ENCODE measurements at regions not wholly inside any gene's neighbourhood (a gene's known extent, or its start where the extent isn't known, plus 50 kb on each side); places are given as distances from the start of the nearest gene placed in this dataset.
"Not testable (repeated sequence)": the region's sequence is repeated elsewhere in the genome, so short reads cannot be mapped to it uniquely, and the experiment has no call there.

DNA sequence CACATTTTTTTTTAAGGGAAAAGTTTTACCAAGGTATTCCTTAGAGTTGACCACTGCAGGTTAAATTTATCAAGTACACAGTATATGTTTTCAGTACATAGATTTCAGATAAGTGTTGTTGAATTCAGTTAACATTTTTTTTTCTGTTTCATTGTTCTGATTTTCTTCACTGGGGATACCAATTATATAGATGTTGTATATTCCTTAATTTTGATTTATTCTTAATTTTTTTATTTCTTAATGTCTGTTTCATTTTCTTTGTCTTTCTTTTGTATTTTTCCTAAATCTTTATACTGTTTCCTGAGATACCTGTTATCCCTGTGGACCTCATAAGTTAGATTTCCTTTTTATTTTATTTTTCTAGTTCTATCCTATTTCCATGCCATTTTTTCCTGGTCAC, 234.8 kb downstream of the TTC6 start:
- no peak for FAIRE-seq
- DNase-seq (ENCODE audit: extremely low spot score, insufficient read length, low read depth), result no peak

DNA sequence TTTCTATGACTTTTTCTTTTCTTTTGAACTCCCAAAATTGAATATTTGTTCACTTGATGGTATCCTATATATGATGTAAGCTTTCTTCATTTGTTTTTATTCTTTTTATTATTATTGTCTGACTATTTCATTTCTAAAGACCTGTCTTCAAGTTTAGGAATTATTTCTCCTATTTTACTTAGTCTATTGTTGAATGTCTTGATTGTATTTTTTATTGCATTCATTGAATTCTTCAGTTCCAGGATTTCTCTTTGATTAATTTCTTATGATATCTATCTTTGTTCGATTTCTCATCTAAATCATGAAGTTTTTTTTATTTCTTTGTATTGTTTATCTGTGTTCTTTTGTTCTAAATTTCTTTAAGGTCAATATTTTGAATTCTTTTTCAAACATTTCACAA, 238.8 kb downstream of the TTC6 start:
- FAIRE-seq (no peak), DNase-seq (ENCODE audit: extremely low spot score, insufficient read length, low read depth) (no peak)

DNA sequence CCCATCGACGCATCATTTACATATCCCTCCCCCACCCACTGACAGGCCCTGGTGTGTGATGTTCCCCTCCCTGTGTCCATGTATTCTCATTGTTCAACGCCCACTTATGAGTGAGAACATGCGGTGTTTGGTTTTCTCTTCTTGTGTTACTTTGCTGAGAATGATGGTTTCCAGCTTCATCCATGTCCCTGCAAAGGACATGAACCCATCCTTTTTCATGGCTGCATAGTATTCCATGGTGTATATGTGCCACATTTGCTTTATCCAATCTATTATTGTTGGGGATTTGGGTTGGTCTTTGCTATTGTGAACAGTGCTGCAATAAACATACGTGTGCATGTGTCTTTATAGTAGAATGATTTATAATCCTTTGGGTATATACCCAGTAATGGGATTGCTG, 243.3 kb downstream of the TTC6 start:
- not testable (repeated sequence) for FAIRE-seq; DNase-seq (ENCODE audit: extremely low spot score, insufficient read length, low read depth)

DNA sequence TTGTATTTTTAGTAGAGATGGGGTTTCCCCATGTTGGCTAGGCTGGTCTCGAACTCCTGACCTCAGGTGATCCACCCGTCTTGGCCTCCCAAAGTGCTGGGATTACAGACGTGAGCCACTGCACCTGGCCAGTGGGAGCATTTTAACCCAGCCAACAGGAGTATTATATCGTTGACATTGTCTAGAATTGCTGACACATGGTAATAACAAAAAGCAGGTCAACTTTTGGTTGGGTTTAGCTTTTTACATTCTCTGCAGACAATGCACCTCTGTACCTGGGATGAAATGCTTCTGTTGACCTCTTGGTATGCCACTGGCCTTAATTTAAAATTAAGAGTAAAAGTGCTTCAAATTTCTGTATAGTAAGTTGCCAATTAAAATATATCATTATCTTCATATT, 245.6 kb downstream of the TTC6 start:
- not testable (repeated sequence) for FAIRE-seq; DNase-seq (ENCODE audit: extremely low spot score, insufficient read length, low read depth)

DNA sequence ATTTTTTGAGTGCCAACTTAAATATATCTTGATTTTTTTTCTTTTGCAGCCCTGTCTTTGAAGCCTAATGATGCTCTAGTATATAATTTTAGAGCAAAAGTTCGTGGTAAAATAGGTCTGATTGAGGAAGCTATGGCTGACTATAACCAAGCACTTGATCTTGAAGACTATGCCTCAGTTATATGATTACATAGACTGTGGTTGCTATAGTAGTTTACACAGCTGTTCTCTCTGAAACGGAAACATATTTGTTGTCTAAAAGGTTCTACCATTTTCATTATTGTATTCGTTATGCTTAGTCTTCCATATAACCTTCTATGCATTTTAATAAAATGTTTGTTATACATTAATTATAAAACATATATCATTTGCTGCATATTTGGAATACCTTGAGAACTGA, 246.7 kb downstream of the TTC6 start:
- DNase-seq (ENCODE audit: extremely low spot score, insufficient read length, low read depth), result no peak
- FAIRE-seq, result no peak

DNA sequence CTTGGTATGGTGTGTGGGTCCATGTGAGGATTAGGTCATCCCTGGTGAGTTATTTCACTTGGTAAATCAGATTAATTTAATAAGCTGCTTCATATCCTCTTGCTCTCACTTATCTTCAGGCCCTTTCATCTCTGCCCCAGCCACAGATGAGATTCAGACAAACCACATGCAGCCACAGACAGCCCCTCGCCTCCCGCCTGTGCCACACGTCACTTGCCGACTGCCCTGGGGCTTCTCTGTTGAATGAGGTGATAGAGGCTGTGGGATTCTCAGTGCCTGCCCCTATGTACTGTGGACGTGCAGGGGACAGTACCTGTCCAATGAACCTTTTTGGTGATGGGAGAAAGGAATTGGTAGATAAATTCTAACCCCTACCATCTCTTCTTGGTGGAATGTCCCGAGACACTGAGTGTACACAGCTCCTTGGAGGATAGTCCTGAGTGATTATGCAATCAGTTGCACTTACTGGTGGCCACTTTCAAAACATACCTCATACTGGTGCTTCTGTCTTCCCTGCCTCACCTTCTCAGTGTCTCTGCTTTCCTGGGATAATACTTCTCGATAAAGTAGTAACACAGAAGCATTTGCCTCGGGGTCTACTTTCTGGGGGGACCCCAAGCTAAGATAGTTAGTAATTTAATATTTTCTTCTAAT, 248.7 kb downstream of the TTC6 start:
- DNase-seq (ENCODE audit: extremely low spot score, insufficient read length, low read depth) (no peak), FAIRE-seq (no peak)

DNA sequence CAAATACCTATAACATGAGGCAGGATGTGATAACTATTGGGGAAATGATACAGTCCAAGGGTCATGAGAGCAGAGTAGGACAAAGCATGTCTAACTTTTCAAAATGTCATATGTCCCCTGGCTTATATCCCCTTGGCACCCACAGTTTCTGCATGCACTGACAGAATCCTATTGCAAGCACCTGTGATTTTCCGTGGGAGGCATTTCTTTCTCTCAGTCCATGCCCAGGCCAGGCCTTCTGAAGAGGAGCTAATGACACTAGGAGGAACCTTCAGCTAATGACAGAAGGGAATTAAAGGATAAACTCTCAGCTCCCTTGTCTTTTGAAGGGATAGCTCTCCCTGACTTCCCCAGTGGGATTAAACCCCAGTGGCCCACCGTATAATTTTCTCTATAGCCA, 249.2 kb downstream of the TTC6 start:
- DNase-seq (ENCODE audit: extremely low spot score, insufficient read length, low read depth), result no peak
- no peak for FAIRE-seq

DNA sequence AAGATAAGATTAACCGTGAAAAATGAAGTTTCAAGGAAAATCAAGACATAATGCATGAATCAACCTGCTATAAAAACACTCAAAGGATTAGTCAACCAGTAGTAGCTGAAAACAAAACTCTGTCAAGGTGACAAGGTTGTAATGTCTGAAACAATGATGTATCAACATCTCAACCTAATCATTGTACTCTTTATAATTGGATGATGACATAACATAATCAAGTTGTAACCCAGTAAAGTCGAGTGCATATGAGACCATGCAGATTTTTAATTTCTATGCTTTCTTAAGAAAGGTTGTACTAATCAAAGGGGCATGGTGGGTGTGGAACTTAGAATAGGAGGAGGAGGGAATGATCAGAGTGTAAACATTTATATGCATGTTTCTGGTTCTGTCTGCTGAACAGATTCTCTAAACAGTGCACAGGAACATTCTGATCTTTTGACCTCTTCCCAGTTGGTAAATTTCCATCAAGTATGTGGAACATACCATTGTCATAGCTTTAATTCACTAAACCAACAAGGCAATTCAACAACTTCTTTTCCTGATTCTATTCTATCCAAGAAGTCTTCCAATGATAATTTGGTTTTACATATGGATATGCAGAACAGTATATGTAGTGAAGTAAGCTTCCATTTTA, 253.7 kb downstream of the TTC6 start:
- no peak for FAIRE-seq
- DNase-seq (ENCODE audit: extremely low spot score, insufficient read length, low read depth), result no peak

DNA sequence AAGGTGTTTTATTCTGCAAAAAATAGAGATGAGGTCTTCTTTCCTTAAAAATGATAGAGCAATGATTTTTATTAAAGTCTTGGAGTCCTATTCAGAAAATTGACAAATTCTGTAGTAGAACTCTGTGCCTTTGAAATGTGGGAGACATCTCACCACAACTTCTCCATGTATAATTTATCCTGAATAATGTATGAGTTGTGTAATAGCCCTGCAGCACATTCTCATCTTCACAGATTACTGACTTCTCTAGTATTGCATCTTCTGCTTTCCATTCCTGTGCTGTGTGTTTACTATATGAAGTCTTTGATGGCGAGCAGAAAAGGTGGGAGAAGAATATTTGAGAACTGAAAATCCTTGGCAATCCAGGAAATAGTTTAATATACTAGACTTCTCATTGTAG, 255.6 kb downstream of the TTC6 start:
- FAIRE-seq, result no peak
- no peak for DNase-seq (ENCODE audit: extremely low spot score, insufficient read length, low read depth)

DNA sequence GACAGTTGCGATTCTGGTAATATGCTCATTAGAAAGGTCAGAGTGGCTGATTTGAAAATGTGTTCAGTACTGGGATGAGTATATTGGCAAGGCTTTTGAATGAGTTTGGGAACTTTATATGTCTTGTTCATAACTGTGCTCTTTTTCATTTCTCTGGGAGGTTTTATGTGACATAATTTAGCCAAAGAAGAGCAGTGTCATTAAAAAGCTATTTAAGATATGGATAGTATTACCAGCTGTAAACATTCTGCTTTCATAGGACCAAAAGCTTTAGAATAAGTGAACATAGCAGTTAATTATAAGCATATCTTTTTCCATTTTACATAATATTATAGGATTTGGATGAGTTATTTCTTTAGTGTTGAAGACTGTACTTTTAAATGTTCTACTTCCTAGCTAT, 260.4 kb downstream of the TTC6 start:
- no peak for DNase-seq (ENCODE audit: extremely low spot score, insufficient read length, low read depth)
- no peak for FAIRE-seq

DNA sequence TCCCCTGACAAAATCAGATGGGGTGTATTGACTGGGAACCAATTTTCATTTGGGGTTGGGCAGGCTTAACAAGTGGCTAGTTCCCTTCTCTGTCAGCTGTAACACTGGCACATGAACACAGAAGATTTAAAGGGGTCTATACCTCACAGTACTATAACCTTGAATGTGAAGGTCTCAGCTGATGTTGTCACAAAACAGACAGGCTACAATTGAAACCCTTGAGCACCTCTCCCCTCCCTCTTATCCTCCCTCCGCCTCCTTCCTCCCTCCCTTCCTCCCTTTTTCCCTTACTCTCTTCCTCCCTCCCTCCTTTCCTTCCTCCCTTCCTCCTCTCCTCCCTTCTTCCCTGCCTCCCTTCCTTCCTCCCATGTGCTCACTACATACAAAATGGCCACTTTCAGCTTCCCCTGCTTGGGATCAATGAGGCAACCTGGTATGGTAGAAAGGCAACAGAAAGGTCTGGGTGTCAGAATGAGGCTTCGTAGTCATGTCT, 262.4 kb downstream of the TTC6 start:
- FAIRE-seq (no peak), DNase-seq (ENCODE audit: extremely low spot score, insufficient read length, low read depth) (no peak)

DNA sequence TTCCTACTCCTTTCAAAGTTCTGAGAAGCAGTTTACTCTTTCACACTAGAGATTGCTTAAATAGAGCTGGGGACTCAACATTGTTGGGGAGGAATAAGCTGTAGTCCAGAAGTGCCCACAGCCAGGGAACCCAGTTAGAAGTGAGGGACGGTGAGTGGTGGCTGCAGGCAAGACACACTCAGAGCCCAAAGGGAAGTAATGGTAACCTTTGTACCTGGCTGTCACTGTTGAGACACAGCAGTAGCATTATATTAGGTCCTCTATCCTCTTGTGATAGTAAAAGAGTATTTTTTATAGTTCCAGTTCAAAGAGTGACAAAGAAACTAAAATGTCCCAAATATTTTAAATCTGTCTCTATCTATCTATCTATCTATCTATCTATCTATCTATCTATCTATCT, 263.3 kb downstream of the TTC6 start:
- DNase-seq (ENCODE audit: extremely low spot score, insufficient read length, low read depth) (no peak), FAIRE-seq (no peak)

DNA sequence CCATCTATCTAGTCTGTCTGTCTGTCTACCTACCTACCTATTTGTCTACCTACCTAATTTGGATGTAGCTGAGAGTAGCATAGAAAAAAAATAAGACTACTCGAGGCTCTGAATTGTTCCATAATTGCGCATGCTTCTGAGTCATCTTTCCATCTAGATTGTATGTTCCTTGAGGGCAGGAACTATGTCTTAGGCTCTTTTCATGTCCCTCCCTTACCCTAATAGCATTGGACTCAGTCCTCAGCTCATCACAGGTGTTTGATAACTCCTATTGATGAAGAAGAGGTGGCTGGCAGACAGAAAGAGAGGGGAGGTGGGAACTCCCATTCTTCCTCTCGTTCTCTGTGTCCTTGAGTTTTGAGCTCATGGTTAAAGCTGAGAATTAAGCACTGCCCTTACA, 263.7 kb downstream of the TTC6 start:
- DNase-seq (ENCODE audit: extremely low spot score, insufficient read length, low read depth), result no peak
- FAIRE-seq, result no peak

DNA sequence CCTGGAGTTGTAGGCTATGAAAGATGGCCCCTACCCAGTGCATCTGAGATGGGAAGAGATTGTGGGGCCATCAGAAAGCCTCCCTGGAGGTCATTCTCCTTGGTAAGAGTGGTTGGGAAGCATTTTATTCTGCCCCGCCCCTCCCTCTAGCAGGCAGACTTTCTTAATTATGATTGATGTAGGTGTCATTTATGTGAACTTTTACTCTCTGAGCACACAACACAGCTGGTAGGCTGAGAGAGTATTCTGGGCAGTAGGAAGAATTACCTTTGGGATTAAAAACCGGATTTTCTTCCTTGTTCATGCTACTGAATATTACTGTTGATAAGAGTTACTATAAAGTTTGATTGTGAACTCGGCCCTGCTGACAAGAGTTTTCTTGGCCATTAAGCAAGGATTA, 266.8 kb downstream of the TTC6 start:
- FAIRE-seq (no peak), DNase-seq (ENCODE audit: extremely low spot score, insufficient read length, low read depth) (no peak)

DNA sequence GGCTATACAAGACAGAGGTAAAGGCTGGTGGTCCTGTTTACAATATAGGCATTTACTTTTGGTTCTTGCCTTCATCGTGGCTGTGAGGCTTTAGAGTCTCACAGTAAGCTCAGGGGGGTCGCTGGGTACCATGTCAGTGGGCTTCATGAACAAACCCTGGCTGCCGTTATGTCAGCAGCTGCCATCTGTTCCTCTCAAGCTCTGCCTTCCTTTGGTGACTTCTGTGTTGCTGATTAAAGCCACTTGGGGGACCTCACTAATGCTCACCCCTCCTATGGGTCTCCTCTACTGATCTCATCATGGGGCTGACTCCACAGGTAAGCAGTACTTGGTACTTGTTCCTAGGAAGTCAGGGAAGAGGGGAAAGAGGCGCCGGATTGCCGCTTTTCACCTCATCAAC, 268.7 kb downstream of the TTC6 start:
- FAIRE-seq (no peak), DNase-seq (ENCODE audit: extremely low spot score, insufficient read length, low read depth) (no peak)

DNA sequence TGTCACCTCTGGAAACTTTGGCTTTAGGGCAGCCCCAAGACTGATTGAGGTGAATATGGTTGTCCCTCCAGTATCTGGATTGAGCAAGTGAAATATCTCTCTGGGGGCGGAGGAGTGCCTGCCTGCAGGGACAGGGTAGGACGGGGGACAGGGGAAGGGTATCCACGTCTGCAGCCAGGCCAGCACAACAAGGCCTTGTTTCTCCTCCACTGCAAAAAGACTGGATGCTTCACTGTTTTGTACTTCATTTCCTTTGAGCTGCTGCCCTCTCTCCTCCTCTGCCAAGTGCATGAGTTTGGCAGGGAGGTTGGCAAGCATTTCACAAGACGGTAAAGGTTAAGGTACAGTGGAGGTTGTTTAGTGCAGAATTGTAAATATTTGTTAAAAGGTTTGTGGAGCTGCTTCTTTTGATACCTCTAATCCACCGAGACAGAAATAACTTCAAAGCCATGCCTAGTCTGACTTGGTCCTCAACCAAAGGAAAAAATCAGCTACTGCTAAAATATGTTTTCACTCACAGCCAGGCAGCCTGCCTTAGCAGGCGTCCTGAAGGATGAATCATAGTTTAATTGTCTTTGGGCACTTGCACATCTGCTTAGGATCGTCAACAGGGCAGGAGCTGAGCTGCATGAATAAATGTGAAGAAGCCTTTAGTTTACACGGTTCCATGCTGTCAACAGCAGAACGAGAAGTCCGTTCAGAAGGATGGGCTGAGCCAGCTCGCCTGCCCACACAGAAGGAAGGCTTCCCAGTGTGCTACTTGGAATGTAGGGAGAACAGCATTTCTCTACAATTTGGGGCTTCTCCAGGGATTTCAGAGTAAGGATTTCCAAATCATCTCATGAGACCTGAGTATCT, 269.7 kb downstream of the TTC6 start:
- no peak for DNase-seq (ENCODE audit: extremely low spot score, insufficient read length, low read depth)
- no peak for FAIRE-seq

DNA sequence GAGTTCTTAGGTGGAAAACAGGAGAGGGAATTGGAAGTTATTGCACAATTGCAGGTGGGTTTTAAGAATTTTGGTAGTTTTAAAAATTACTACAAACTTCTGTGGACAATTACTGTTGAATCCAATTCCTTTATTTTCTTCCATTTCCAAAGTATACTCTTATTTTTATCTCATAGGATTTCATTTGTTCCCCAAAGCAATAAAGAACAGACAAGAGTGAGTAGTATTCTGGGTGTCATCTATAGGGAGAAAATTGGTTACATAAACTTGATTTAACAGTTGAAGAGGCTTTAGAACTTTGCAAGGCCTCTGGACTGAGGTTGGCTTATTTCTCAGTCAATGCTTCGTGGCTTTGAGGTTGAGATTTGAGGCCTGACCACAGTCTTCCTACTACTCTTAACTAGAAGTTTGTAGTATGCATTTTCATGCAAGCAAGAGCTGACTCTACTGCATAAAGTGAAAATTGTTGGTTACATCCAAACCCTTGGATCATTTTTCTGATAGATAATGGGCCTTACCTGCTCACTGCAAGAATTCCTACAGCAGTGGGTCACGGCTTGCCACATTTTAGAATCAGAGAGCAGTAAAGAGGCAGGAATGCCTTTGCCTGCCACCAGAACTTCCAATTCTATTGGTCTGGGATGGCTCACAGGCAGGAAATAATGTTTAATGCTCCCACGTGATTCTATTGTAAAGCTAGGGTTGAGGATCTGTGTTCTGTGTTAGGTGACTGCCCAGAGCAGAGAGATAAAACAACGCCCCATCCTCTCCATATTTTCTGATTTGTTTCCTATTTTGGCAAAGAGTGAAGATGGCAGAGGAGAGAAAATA, 270.5 kb downstream of the TTC6 start:
- DNase-seq (ENCODE audit: extremely low spot score, insufficient read length, low read depth) (no peak), FAIRE-seq (no peak)

DNA sequence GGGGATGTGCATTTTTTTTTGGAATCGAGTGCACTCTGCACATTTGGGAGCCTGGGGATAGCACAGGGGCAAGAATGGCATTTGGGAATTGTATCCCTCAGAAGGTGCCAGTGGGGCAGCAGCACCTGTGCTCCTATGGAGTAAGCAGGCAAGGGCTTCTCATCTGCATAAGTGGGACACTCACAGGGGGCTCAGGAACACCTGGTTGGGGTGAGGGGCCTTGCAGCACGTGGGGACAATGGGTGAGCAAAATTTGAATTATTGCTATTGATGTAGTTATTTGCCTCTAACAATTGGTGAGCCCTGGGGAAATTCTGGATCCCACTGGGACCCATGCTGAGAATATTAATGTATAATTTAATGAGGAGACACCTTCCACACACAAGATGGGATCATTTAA, 274.2 kb downstream of the TTC6 start:
- no peak for FAIRE-seq
- DNase-seq (ENCODE audit: extremely low spot score, insufficient read length, low read depth), result no peak

DNA sequence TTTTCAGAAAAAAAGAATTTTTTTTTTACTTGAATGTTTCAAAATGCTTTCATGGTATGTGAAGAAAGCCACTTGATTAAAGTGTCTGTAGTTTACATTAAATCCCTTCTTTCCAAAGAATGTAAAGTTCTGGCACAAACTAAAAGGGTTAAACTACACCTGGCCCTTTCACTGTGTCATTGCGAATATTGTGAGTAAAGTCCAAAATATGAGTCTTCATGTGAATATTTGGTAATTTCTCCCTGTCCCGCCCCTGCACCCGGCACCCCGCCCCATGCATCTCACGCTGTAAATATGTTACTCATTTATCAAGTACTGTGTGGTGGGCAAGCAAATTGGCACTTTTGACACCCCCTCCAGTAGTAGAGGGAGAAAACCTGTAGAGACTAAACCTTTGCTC, 274.7 kb downstream of the TTC6 start:
- no peak for DNase-seq (ENCODE audit: extremely low spot score, insufficient read length, low read depth)
- no peak for FAIRE-seq

DNA sequence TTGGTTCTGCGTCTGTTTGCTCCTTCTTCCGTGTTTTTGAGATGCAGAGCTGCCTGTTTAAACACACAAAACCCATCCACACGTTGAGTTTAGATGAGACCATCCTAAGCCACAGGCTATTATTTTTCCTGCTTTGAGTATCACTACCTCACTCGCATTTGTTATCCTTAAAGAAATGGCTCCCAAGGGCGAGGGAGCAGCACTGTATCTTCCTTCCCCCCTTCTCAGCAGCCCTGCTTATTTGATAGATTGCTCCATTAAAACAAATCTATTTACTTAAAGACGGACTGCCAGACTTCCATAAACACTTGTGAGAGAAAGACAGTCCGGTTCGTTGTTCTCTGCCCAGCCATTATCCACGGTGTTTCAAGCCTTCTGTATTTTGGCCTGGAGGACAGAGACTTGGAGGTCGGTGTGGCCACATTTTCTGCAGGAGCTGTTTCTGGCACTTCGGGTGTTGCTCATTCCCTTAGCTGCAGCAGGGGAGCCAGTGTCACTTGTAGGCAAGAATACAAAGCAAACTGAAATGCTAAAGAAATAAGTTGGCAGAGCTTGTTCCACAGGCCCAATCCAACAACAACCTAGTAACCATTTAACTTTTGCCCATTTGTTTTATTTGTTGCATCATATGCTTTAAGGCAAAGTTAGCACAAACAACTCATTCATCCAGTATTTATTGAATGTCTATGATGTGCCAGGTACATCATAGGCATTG, 275.4 kb downstream of the TTC6 start:
- no peak for DNase-seq (ENCODE audit: extremely low spot score, insufficient read length, low read depth)
- FAIRE-seq, result no peak

Measured in GM18507 (cell line).